AG09319 (cell line): ENCODE measurements at regions not wholly inside any gene's neighbourhood (a gene's known extent, or its start where the extent isn't known, plus 50 kb on each side); places are given as distances from the start of the nearest gene placed in this dataset.

Experiments
- DNase-seq: peaks from one replicate; pipeline ENCODE4 v3.0.0-alpha.2; 2010; ENCODE audit warnings: low read depth; ENCODE audit errors: extremely low read depth
- CTCF ChIP-seq: IDR thresholded peaks from 2 replicates; pipeline ENCODE4 v1.5.1; 2011; ENCODE audit warnings: low read depth, mild to moderate bottlenecking, inconsistent platforms, low read length, moderate library complexity

DNA sequence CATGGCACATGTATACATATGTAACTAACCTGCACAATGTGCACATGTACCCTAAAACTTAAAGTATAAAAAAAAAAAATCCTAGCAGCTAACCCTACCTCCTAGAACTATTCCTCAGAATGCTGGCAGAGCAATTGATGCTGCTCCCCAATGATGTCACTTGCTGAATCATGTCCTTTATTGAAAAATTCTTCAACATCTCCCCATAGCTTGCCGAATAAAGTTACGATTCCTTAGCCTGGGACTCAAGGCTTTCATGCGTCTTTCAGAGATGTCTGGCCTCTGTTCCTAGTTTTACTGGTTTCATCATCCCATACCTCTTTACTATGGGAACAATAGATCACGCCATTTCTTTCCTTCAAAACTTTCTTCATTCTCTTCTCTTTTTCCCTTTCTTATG, 174.7 kb upstream of the FAT1 start:
- no peak for TF ChIP-seq CTCF
- DNase-seq: no peak

GRCh38 chr4:186900232-186900900, 176.7 kb upstream of the FAT1 start:
- no peak for DNase-seq

GRCh38 chr4:186900984-186901383, 177.3 kb upstream of the FAT1 start:
- no peak for DNase-seq
- no peak for TF ChIP-seq CTCF

More at GRCh38 chr4:186900232-186900900, 176.7 kb upstream of the FAT1 start:
- no peak for TF ChIP-seq CTCF

DNA sequence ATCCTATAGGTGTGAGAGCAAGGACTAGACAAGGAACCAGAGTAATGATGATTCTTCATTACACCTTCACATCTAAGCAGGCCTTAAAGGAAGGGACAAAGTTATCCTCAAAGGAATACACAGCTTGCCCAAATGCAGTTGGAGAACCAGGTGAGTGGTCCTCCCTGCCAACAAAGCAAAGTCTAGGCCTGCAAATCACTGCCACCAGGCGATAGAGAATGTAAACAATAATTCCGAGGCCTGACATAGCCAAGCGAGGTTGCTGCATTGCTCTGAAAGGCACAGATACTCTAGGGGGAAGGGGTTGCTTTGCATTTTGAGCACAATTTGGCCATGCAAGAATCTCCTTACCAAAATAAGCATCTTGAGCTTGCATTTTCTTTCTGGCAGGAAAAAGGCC, 178.2 kb upstream of the FAT1 start:
- DNase-seq: no peak
- TF ChIP-seq CTCF: no peak

- no peak for DNase-seq
- TF ChIP-seq CTCF: no peak
Observed at GRCh38 chr4:186902361-186902760, 178.7 kb upstream of the FAT1 start.

- no peak for TF ChIP-seq CTCF
- DNase-seq: peak; percentile 34
Observed at GRCh38 chr4:186904101-186904500, 180.4 kb upstream of the FAT1 start.

DNA sequence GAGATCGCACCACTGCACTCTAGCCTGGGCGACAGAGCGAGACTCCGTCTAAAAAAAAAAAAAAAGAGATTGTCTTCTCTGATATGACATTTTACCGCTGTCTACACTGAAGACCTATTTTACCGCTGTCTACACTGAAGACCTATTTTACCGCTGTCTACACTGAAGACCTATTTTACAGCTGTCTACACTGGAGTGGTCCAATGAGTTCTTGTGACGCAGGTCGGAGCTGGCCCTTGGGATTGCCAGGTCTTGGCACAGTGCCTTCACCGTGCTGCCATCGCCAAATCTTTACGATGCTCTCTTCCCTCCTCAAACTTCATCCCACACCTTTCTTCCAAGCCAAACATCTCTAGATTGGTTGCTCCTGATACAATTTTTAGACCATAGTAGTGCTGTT, 183.1 kb upstream of the FAT1 start:
- no peak for DNase-seq
- no peak for TF ChIP-seq CTCF
